ENCODE measurements at regions not wholly inside any gene's neighbourhood (a gene's known extent, or its start where the extent isn't known, plus 50 kb on each side); places are given as distances from the start of the nearest gene placed in this dataset.
A peak's percentile ranks its signal among the peaks of the same experiment; 100 is the strongest.

GRCh38 chr7:20267482-20267881, 50.3 kb upstream of the MACC1 start:
- FAIRE-seq, result no peak
- no peak for DNase-seq (ENCODE audit: insufficient read length, low spot score)

- FAIRE-seq (no peak), DNase-seq (ENCODE audit: insufficient read length, low spot score) (no peak)
These were observed 51.6 kb upstream of the MACC1 start for GRCh38 chr7:20268824-20269223.

GRCh38 chr7:20269726-20270125, 52.5 kb upstream of the MACC1 start:
- DNase-seq (ENCODE audit: insufficient read length, low spot score) (no peak), FAIRE-seq (no peak)

- FAIRE-seq, result no peak
These were observed 53.2 kb upstream of the MACC1 start for GRCh38 chr7:20270371-20270770.

GRCh38 chr7:20270867-20271266, 53.7 kb upstream of the MACC1 start:
- DNase-seq (ENCODE audit: insufficient read length, low spot score) (no peak), FAIRE-seq (no peak)

More at GRCh38 chr7:20270371-20270770, 53.2 kb upstream of the MACC1 start:
- no peak for DNase-seq (ENCODE audit: insufficient read length, low spot score)

GRCh38 chr7:20275637-20276036, 55.1 kb upstream of the ITGB8 start:
- DNase-seq (ENCODE audit: insufficient read length, low spot score), result no peak
- no peak for FAIRE-seq

- no peak for DNase-seq (ENCODE audit: insufficient read length, low spot score)
- no peak for FAIRE-seq
These were observed 53.8 kb upstream of the ITGB8 start for GRCh38 chr7:20276705-20277472.

- DNase-seq (ENCODE audit: insufficient read length, low spot score) (no peak), FAIRE-seq (no peak)
These were observed 50.7 kb upstream of the ITGB8 start for GRCh38 chr7:20279979-20280378.

GRCh38 chr7:20280475-20281351, 50.0 kb upstream of the ITGB8 start:
- peak; percentile 20 for FAIRE-seq

More at GRCh38 chr7:20280475-20281351, 50.0 kb upstream of the ITGB8 start:
- DNase-seq (ENCODE audit: insufficient read length, low spot score), result no peak

Data from HTR-8/SVneo (cell line).